Breast epithelium (tissue), 3 donors: ENCODE measurements at regions not wholly inside any gene's neighbourhood (a gene's known extent, or its start where the extent isn't known, plus 50 kb on each side); places are given as distances from the start of the nearest gene placed in this dataset.

Experiments
- POLR2A ChIP-seq: fragments of 450-650 bp; IDR thresholded peaks from one replicate; pipeline ENCODE4 v1.6.1; 2016; ENCODE audit warnings: antibody characterized with exemption, mild to moderate bottlenecking, moderate library complexity
- TF ChIP-seq, protein P1 (sequence below), 3 donors: fragments of 450-650 bp; IDR thresholded peaks; one replicate each; pipeline ENCODE4 v1.5.1; 2016 to 2017; ENCODE audit warnings: antibody characterized with exemption in 3 of 3, mild to moderate bottlenecking in 3 of 3, moderate library complexity in 3 of 3

DNA sequence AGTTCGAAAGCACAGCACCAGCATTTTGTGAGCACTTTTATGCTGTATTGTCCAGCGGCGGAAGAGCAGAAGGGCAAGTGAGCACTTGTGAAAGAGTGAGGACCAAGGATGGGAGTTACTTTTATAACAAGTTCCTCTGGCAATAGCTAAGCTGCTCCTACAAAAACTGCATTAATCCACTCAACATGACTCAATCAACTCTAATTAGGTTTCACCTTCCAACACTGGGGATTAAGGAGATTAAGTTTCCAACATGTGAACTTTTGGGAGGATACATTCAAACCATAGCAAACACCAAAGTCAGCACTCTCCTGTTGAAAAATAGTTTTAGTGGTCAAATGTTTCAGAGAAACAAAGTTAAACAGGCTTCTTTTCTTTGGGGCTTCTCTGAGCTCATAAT is 844.5 kb downstream of the REEP3 start:
- no peak for TF ChIP-seq POLR2A
- TF ChIP-seq, protein P1, sequence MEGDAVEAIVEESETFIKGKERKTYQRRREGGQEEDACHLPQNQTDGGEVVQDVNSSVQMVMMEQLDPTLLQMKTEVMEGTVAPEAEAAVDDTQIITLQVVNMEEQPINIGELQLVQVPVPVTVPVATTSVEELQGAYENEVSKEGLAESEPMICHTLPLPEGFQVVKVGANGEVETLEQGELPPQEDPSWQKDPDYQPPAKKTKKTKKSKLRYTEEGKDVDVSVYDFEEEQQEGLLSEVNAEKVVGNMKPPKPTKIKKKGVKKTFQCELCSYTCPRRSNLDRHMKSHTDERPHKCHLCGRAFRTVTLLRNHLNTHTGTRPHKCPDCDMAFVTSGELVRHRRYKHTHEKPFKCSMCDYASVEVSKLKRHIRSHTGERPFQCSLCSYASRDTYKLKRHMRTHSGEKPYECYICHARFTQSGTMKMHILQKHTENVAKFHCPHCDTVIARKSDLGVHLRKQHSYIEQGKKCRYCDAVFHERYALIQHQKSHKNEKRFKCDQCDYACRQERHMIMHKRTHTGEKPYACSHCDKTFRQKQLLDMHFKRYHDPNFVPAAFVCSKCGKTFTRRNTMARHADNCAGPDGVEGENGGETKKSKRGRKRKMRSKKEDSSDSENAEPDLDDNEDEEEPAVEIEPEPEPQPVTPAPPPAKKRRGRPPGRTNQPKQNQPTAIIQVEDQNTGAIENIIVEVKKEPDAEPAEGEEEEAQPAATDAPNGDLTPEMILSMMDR (IDR thresholded peaks at IDR 0.05) = no peak
